Osteoblast (primary cell): ENCODE measurements at regions not wholly inside any gene's neighbourhood (a gene's known extent, or its start where the extent isn't known, plus 50 kb on each side); places are given as distances from the start of the nearest gene placed in this dataset.

Experiments used
- DNase-seq: peaks from one replicate; pipeline ENCODE4 v3.0.0; 2011; ENCODE audit warnings: low spot score, mixed read lengths; ENCODE audit not compliant: insufficient read length; ENCODE audit errors: missing footprints
- H2AFZ ChIP-seq: 2 replicates; pipeline ENCODE4 v1.6.0; 2011; ENCODE audit warnings: mild to moderate bottlenecking, low read length
- H3K27ac ChIP-seq: 2 replicates; pipeline ENCODE4 v1.5.1; 2011; ENCODE audit warnings: mild to moderate bottlenecking, low read depth, low read length, moderate library complexity
- H3K27me3 ChIP-seq: 2 replicates; pipeline ENCODE4 v1.6.0; 2012; ENCODE audit warnings: mild to moderate bottlenecking, control low read depth, inconsistent platforms, low read length, moderate library complexity; ENCODE audit not compliant: insufficient read depth
- H3K36me3 ChIP-seq: 2 replicates; pipeline ENCODE4 v1.5.1; 2011; ENCODE audit warnings: mild to moderate bottlenecking, low read length, control low read depth, moderate library complexity; ENCODE audit not compliant: insufficient read depth
- H3K4me1 ChIP-seq: 2 replicates; pipeline ENCODE4 v1.5.1; 2011; ENCODE audit warnings: mild to moderate bottlenecking, low read length, control low read depth, moderate library complexity; ENCODE audit not compliant: insufficient read depth
- H3K4me2 ChIP-seq: 2 replicates; pipeline ENCODE4 v1.6.0; 2011; ENCODE audit warnings: mild to moderate bottlenecking, low read length; ENCODE audit not compliant: insufficient read depth
- H3K4me3 ChIP-seq: fragments of 200-600 bp; sonication (generic); 3 replicates; pipeline ENCODE4 v1.5.1; 2012; ENCODE audit warnings: mild to moderate bottlenecking, low read length, inconsistent platforms; ENCODE audit not compliant: insufficient read depth
- H3K79me2 ChIP-seq: 2 replicates; pipeline ENCODE4 v1.6.0; 2012; ENCODE audit warnings: mild to moderate bottlenecking, low read length, control low read depth, inconsistent platforms; ENCODE audit not compliant: insufficient read depth
- H3K9me3 ChIP-seq: 2 replicates; pipeline ENCODE4 v1.5.1; 2011; ENCODE audit warnings: low read depth, low read length, control low read depth
- H4K20me1 ChIP-seq: 2 replicates; pipeline ENCODE4 v1.6.0; 2012; ENCODE audit warnings: mild to moderate bottlenecking, low read length, control low read depth; ENCODE audit not compliant: insufficient read depth
- CTCF ChIP-seq: IDR thresholded peaks from 2 replicates; pipeline ENCODE4 v1.5.1; 2011; ENCODE audit warnings: mild to moderate bottlenecking, low read depth, low read length, moderate library complexity; ENCODE audit errors: extremely low read depth

GRCh38 chr2:172296267-172297046 lies 130.9 kb upstream of the ITGA6 start:
- Histone ChIP-seq H3K27ac (no peak overlapping the region), H3K27me3 (peaks cover 7% of the 10 kb centered on the region), H3K36me3 (no peaks in the 10 kb centered on the region), H3K4me2 (no peak overlapping the region), H3K9me3 (no peaks in the 10 kb centered on the region), H4K20me1 (no peaks in the 10 kb centered on the region), H3K79me2 (no peaks in the 10 kb centered on the region), H3K4me3 (no peak overlapping the region), H2AFZ (no peak overlapping the region), H3K4me1 (peaks cover 10% of the 10 kb centered on the region)
- DNase-seq: no peak
- no peak for TF ChIP-seq CTCF

- TF ChIP-seq CTCF: no peak
- no peak for DNase-seq
- Histone ChIP-seq H3K4me1 (peaks cover 10% of the 10 kb centered on the region), H3K9me3 (no peaks in the 10 kb centered on the region), H2AFZ (no peak overlapping the region), H3K4me2 (no peak overlapping the region), H3K36me3 (no peaks in the 10 kb centered on the region), H3K79me2 (no peaks in the 10 kb centered on the region), H3K27ac (no peak overlapping the region), H3K4me3 (no peak overlapping the region), H3K27me3 (peaks cover 7% of the 10 kb centered on the region), H4K20me1 (no peaks in the 10 kb centered on the region)
Measured at GRCh38 chr2:172297531-172297930, 129.9 kb upstream of the ITGA6 start.

GRCh38 chr2:172297950-172298349 lies 129.4 kb upstream of the ITGA6 start:
- no peaks in the 10 kb centered on the region for H3K9me3 ChIP-seq
- no peaks in the 10 kb centered on the region for H3K79me2 ChIP-seq
- no peak overlapping the region for H2AFZ ChIP-seq

More at GRCh38 chr2:172297950-172298349, 129.4 kb upstream of the ITGA6 start:
- no peak for DNase-seq
- Histone ChIP-seq H3K4me2 (no peak overlapping the region), H3K36me3 (no peaks in the 10 kb centered on the region), H3K4me1 (peaks cover 10% of the 10 kb centered on the region), H4K20me1 (no peaks in the 10 kb centered on the region), H3K27ac (no peak overlapping the region), H3K4me3 (no peak overlapping the region), H3K27me3 (peaks cover 7% of the 10 kb centered on the region)
- no peak for TF ChIP-seq CTCF
